SK-N-SH treated with all-trans-retinoic acid at 6 μM for 48 hours (cell line): ENCODE measurements at regions not wholly inside any gene's neighbourhood (a gene's known extent, or its start where the extent isn't known, plus 50 kb on each side); places are given as distances from the start of the nearest gene placed in this dataset.

Experiments
- ATAC-seq: fragments of 200-7000 bp; cut with Tn5 transposase; 3 replicates; pipeline ENCODE4 v1.9.1; 2020; ENCODE audit warnings: mild to moderate bottlenecking, moderate library complexity
- BACH2 ChIP-seq: fragments of 250-450 bp; sonication (Bioruptor Pico); IDR thresholded peaks from 2 replicates; pipeline ENCODE4 v1.9.0; 2021; ENCODE audit warnings: mild to moderate bottlenecking, borderline replicate concordance
- CREB5 ChIP-seq: fragments of 250-450 bp; sonication (Bioruptor Pico); IDR thresholded peaks from 2 replicates; pipeline ENCODE4 v1.5.1; 2020; ENCODE audit warnings: low read depth, mild to moderate bottlenecking, moderate library complexity
- CSDC2 ChIP-seq: fragments of 250-450 bp; sonication (Bioruptor Pico); IDR thresholded peaks from 2 replicates; pipeline ENCODE4 v1.5.0; 2020; ENCODE audit warnings: mild to moderate bottlenecking, moderate library complexity
- ESRRG ChIP-seq: fragments of 250-450 bp; sonication (Bioruptor Pico); IDR thresholded peaks from 2 replicates; pipeline ENCODE4 v1.6.1; 2021; ENCODE audit warnings: mild to moderate bottlenecking
- GLIS3 ChIP-seq: fragments of 250-450 bp; sonication (Bioruptor Pico); IDR thresholded peaks from 2 replicates; pipeline ENCODE4 v1.5.0; 2020; ENCODE audit warnings: mild to moderate bottlenecking, moderate library complexity
- ISL1 ChIP-seq: fragments of 250-450 bp; sonication (Bioruptor Pico); IDR thresholded peaks from 2 replicates; pipeline ENCODE4 v2.1.2; 2022; ENCODE audit warnings: mild to moderate bottlenecking, moderate library complexity
- OSR1 ChIP-seq: fragments of 250-450 bp; sonication (Bioruptor Pico); IDR thresholded peaks from 2 replicates; pipeline ENCODE4 v1.8.0; 2022; ENCODE audit warnings: moderate library complexity, mild to moderate bottlenecking, inconsistent platforms
- PATZ1 ChIP-seq: fragments of 250-450 bp; sonication (Bioruptor Pico); IDR thresholded peaks from 2 replicates; pipeline ENCODE4 v1.8.0; 2020; ENCODE audit warnings: mild to moderate bottlenecking, moderate library complexity, borderline replicate concordance
- POU6F1 ChIP-seq: fragments of 250-450 bp; sonication (Bioruptor Pico); IDR thresholded peaks from 2 replicates; pipeline ENCODE4 v1.8.0; 2021; ENCODE audit warnings: low read depth, mild to moderate bottlenecking, moderate library complexity, borderline replicate concordance
- PPARA ChIP-seq: fragments of 250-450 bp; sonication (Bioruptor Pico); IDR thresholded peaks from 2 replicates; pipeline ENCODE4 v1.5.0; 2020; ENCODE audit warnings: mild to moderate bottlenecking, borderline replicate concordance
- SNAI2 ChIP-seq: fragments of 250-450 bp; sonication (Bioruptor Pico); IDR thresholded peaks from 2 replicates; pipeline ENCODE4 v1.5.0; 2020; ENCODE audit warnings: mild to moderate bottlenecking, moderate library complexity
- TCF4 ChIP-seq: fragments of 250-450 bp; sonication (Bioruptor Pico); IDR thresholded peaks from 2 replicates; pipeline ENCODE4 v1.8.0; 2021; ENCODE audit warnings: mild to moderate bottlenecking, moderate library complexity, borderline replicate concordance
- TOX ChIP-seq: fragments of 250-450 bp; sonication (Bioruptor Pico); IDR thresholded peaks from 2 replicates; pipeline ENCODE4 v1.8.0; 2021; ENCODE audit warnings: mild to moderate bottlenecking, moderate library complexity, borderline replicate concordance
- ZC3H10 ChIP-seq: fragments of 250-450 bp; sonication (Bioruptor Pico); IDR thresholded peaks from 2 replicates; pipeline ENCODE4 v1.5.1; 2021; ENCODE audit warnings: mild to moderate bottlenecking, moderate library complexity
- ZFP3 ChIP-seq: fragments of 250-450 bp; sonication (Bioruptor Pico); IDR thresholded peaks from 2 replicates; pipeline ENCODE4 v1.5.0; 2020; ENCODE audit warnings: mild to moderate bottlenecking, moderate library complexity
- ZFP30 ChIP-seq: fragments of 450-650 bp; formaldehyde crosslinking; IDR thresholded peaks from 2 replicates; pipeline ENCODE4 v1.5.0; 2022; ENCODE audit warnings: mild to moderate bottlenecking, moderate library complexity
- ZNF565 ChIP-seq: fragments of 450-650 bp; formaldehyde crosslinking; conservative IDR thresholded peaks from 2 replicates; pipeline ENCODE4 v1.5.0; 2020; ENCODE audit warnings: low read depth, mild to moderate bottlenecking, moderate library complexity
- ZNF70 ChIP-seq: fragments of 450-650 bp; formaldehyde crosslinking; IDR thresholded peaks from 2 replicates; pipeline ENCODE4 v1.5.0; 2020; ENCODE audit warnings: mild to moderate bottlenecking, moderate library complexity
- ZNF8 ChIP-seq: fragments of 450-650 bp; formaldehyde crosslinking; IDR thresholded peaks from 2 replicates; pipeline ENCODE4 v1.5.0; 2020; ENCODE audit warnings: mild to moderate bottlenecking, moderate library complexity
- TF ChIP-seq, protein P1 (sequence below): fragments of 250-450 bp; sonication (Bioruptor Pico); IDR thresholded peaks from 2 replicates; pipeline ENCODE4 v1.5.0; 2020; ENCODE audit warnings: mild to moderate bottlenecking, moderate library complexity
- TF ChIP-seq, protein P2 (sequence below): fragments of 250-450 bp; sonication (Bioruptor Pico); IDR thresholded peaks from 2 replicates; pipeline ENCODE4 v1.5.1; 2021; ENCODE audit warnings: mild to moderate bottlenecking, moderate library complexity

GRCh38 chr5:159850160-159850559 is 66.1 kb upstream of the ADRA1B start:
- ATAC-seq: peak; percentile 59
- TF ChIP-seq ZNF8: no peak
- TF ChIP-seq ZC3H10 (CRISPR knock-in tag): no peak
- no peak for TF ChIP-seq CREB5 (CRISPR knock-in tag)
- no peak for TF ChIP-seq BACH2 (CRISPR knock-in tag)
- TF ChIP-seq POU6F1 (CRISPR knock-in tag): no peak
- no peak for TF ChIP-seq SNAI2 (CRISPR knock-in tag)
- TF ChIP-seq ZNF70: no peak
- TF ChIP-seq ZFP30 (CRISPR knock-in tag): no peak
- no peak for TF ChIP-seq ZNF565
- TF ChIP-seq TOX (CRISPR knock-in tag): no peak
- TF ChIP-seq PPARA (CRISPR knock-in tag): no peak
- no peak for TF ChIP-seq TCF4 (CRISPR knock-in tag)
- TF ChIP-seq, protein P1, sequence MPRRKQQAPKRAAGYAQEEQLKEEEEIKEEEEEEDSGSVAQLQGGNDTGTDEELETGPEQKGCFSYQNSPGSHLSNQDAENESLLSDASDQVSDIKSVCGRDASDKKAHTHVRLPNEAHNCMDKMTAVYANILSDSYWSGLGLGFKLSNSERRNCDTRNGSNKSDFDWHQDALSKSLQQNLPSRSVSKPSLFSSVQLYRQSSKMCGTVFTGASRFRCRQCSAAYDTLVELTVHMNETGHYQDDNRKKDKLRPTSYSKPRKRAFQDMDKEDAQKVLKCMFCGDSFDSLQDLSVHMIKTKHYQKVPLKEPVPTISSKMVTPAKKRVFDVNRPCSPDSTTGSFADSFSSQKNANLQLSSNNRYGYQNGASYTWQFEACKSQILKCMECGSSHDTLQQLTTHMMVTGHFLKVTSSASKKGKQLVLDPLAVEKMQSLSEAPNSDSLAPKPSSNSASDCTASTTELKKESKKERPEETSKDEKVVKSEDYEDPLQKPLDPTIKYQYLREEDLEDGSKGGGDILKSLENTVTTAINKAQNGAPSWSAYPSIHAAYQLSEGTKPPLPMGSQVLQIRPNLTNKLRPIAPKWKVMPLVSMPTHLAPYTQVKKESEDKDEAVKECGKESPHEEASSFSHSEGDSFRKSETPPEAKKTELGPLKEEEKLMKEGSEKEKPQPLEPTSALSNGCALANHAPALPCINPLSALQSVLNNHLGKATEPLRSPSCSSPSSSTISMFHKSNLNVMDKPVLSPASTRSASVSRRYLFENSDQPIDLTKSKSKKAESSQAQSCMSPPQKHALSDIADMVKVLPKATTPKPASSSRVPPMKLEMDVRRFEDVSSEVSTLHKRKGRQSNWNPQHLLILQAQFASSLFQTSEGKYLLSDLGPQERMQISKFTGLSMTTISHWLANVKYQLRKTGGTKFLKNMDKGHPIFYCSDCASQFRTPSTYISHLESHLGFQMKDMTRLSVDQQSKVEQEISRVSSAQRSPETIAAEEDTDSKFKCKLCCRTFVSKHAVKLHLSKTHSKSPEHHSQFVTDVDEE (CRISPR knock-in tag): no peak
- no peak for TF ChIP-seq PATZ1

GRCh38 chr5:159851053-159851452 is 65.2 kb upstream of the ADRA1B start:
- ATAC-seq: no peak
- TF ChIP-seq TOX (CRISPR knock-in tag) (no peak), ZC3H10 (CRISPR knock-in tag) (no peak), CREB5 (CRISPR knock-in tag) (no peak), ZFP30 (CRISPR knock-in tag) (no peak), ZNF8 (no peak), SNAI2 (CRISPR knock-in tag) (no peak), ZFP3 (CRISPR knock-in tag) (no peak), CSDC2 (CRISPR knock-in tag) (no peak), GLIS3 (no peak), PATZ1 (no peak)

- peak; percentile 79 for ATAC-seq
- TF ChIP-seq TCF4 (CRISPR knock-in tag): no peak
- no peak for TF ChIP-seq OSR1 (CRISPR knock-in tag)
- no peak for TF ChIP-seq SNAI2 (CRISPR knock-in tag)
- TF ChIP-seq, protein P1 (CRISPR knock-in tag): no peak
- no peak for TF ChIP-seq CREB5 (CRISPR knock-in tag)
- no peak for TF ChIP-seq GLIS3
- no peak for TF ChIP-seq ZNF8
- no peak for TF ChIP-seq ZNF70
- TF ChIP-seq, protein P2, sequence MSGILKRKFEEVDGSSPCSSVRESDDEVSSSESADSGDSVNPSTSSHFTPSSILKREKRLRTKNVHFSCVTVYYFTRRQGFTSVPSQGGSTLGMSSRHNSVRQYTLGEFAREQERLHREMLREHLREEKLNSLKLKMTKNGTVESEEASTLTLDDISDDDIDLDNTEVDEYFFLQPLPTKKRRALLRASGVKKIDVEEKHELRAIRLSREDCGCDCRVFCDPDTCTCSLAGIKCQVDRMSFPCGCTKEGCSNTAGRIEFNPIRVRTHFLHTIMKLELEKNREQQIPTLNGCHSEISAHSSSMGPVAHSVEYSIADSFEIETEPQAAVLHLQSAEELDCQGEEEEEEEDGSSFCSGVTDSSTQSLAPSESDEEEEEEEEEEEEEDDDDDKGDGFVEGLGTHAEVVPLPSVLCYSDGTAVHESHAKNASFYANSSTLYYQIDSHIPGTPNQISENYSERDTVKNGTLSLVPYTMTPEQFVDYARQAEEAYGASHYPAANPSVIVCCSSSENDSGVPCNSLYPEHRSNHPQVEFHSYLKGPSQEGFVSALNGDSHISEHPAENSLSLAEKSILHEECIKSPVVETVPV (CRISPR knock-in tag): no peak
- TF ChIP-seq ISL1 (CRISPR knock-in tag): no peak
- no peak for TF ChIP-seq CSDC2 (CRISPR knock-in tag)
- TF ChIP-seq ESRRG (CRISPR knock-in tag): no peak
Observed at GRCh38 chr5:159854916-159855315, 61.4 kb upstream of the ADRA1B start.
